Left kidney (tissue), 1 donor: ENCODE measurements at regions not wholly inside any gene's neighbourhood (a gene's known extent, or its start where the extent isn't known, plus 50 kb on each side); places are given as distances from the start of the nearest gene placed in this dataset.
A peak's percentile ranks its signal among the peaks of the same experiment; 100 is the strongest.

Experiments
- DNase-seq: peaks from one replicate; pipeline ENCODE4 v3.0.0-alpha.2; 2013

- DNase-seq: no peak
Measured at GRCh38 chr9:135310134-135310533, 169.4 kb upstream of the PPP1R26 start.

GRCh38 chr9:135315572-135315971, 164.0 kb upstream of the PPP1R26 start:
- DNase-seq: no peak

GRCh38 chr9:135320331-135320730, 159.3 kb upstream of the PPP1R26 start:
- no peak for DNase-seq

GRCh38 chr9:135320943-135321342, 158.6 kb upstream of the PPP1R26 start:
- DNase-seq: no peak

GRCh38 chr9:135321580-135321979, 158.0 kb upstream of the PPP1R26 start:
- DNase-seq: no peak

GRCh38 chr9:135324329-135324728, 155.3 kb upstream of the PPP1R26 start:
- DNase-seq: no peak

- no peak for DNase-seq
Measured at GRCh38 chr9:135326141-135326540, 153.4 kb upstream of the PPP1R26 start.

GRCh38 chr9:135326633-135327152, 152.9 kb upstream of the PPP1R26 start:
- DNase-seq: no peak

- DNase-seq: no peak
Measured at GRCh38 chr9:135328485-135329417, 150.8 kb upstream of the PPP1R26 start.

- DNase-seq: peak; percentile 30
Measured at GRCh38 chr9:135329571-135330306, 149.8 kb upstream of the PPP1R26 start.

GRCh38 chr9:135330307-135330631, 149.3 kb upstream of the PPP1R26 start:
- no peak for DNase-seq

GRCh38 chr9:135330685-135331590, 148.6 kb upstream of the PPP1R26 start:
- DNase-seq: no peak

GRCh38 chr9:135332516-135332915, 147.1 kb upstream of the PPP1R26 start:
- DNase-seq: no peak

GRCh38 chr9:135332979-135333748, 146.4 kb upstream of the PPP1R26 start:
- DNase-seq: no peak

- DNase-seq: no peak
Measured at GRCh38 chr9:135334953-135335460, 144.6 kb upstream of the PPP1R26 start.

GRCh38 chr9:135335691-135336181, 143.8 kb upstream of the PPP1R26 start:
- DNase-seq: no peak

- no peak for DNase-seq
Measured at GRCh38 chr9:135336722-135337527, 142.7 kb upstream of the PPP1R26 start.

GRCh38 chr9:135338546-135338945, 141.0 kb upstream of the PPP1R26 start:
- DNase-seq: no peak

- DNase-seq: no peak
Measured at GRCh38 chr9:135339378-135339973, 140.1 kb upstream of the PPP1R26 start.
